Pancreas (tissue), 10 donors: ENCODE measurements at regions not wholly inside any gene's neighbourhood (a gene's known extent, or its start where the extent isn't known, plus 50 kb on each side); places are given as distances from the start of the nearest gene placed in this dataset.

ENCODE experiments used
- ATAC-seq, 4 donors: fragments of 200-7000 bp; cut with Tn5 transposase; one replicate each; pipeline versions ENCODE4 v1.8.0 to v1.9.1; 2020; ENCODE audit warnings: mild to moderate bottlenecking in 4 of 4, moderate library complexity in 4 of 4
- DNase-seq, 6 donors: peaks; one replicate each; pipeline ENCODE4 v3.0.0-alpha.2; 2020
- FAIRE-seq: peaks from 2 replicates; lab custom pipeline; 2012; peaks lifted over from hg19 to GRCh38; lab: Jason Lieb, UNC
- H3K27ac ChIP-seq, 4 donors: fragments of 200-600 bp; sonication (generic); 1 replicate in 3 of 4; 2 replicates in 1 of 4; pipeline versions ENCODE4 v1.5.0 to v1.8.0; 2020
- H3K27me3 ChIP-seq, 4 donors: fragments of 200-600 bp; one replicate each; pipeline ENCODE4 v1.8.0; 2021
- H3K36me3 ChIP-seq, 3 donors: fragments of 200-600 bp; sonication (generic) in 1 of 3; one replicate each; pipeline versions ENCODE4 v1.5.0 to v1.8.0; 2020 to 2021
- H3K4me1 ChIP-seq, 3 donors: fragments of 200-600 bp; one replicate each; pipeline ENCODE4 v1.8.0; 2021
- H3K4me3 ChIP-seq, 4 donors: fragments of 200-600 bp; sonication (generic) in 2 of 4; one replicate each; pipeline versions ENCODE4 v1.5.0 to v1.8.0; 2020 to 2021
- H3K9me3 ChIP-seq, 4 donors: fragments of 200-600 bp; one replicate each; pipeline ENCODE4 v1.8.0; 2021
- CTCF ChIP-seq, 4 donors: fragments of 200-600 bp; sonication (generic) in 3 of 4; IDR thresholded peaks; one replicate each; pipeline versions ENCODE4 v1.5.0 to v1.8.0; 2021; ENCODE audit warnings: antibody characterized with exemption in 4 of 4
- WGBS, 2 donors: extraction: QIAGEN DNeasy Blood & Tissue Kit; methylation state at CpG; one replicate each; pipeline ENCODE4 v1.1.7; 2013; 5-methylcytosine and 5-hydroxymethylcytosine counted together
- intact Hi-C, 3 donors: fragments of 100-400 bp; cut with DNase I; formaldehyde crosslinking; loops; one replicate each; pipeline versions ENCODE4 v1.11.1 to v1.14.2; 2022
- donor health status: healthy with polysubstance abuse.
- donor health status: DM: no; HTN: no; CAD: no; lungs with moderate emphysema.
- donor health status: DM: no; HTN: no; CAD: no.
- donor health status: control.
- donor health status: control.
- donor health status: Bipolar disorder and iron deficiency.
- donor health status: DM: yes; HTN: yes; CAD: no.
- donor health status: DM: no; HTN: no; CAD: no.
- donor health status: DM: no; HTN: no; CAD: no.
- donor health status: DM: yes; HTN: yes; CAD: no.

DNA sequence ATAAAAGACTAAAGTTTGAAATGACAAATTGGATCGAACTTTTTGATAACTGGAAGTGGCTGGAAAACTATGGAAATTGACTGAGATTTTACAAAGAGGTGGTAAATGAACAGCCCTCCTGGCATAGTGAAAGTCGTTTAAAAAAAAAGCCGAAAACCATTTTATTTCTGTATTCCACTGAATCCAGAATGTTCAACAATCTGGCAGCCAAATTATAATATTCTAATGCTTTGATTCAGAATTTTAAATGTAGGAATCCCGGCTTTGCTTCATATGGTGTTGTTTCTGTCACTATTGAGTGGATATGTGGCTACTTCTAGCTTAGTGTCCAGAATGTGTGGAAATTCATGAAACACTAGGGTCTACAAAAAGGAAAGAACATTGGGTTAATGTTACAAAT is 208.9 kb upstream of the DCBLD2 start:
- Histone ChIP-seq H3K27ac (no peak overlapping the region), H3K27me3 (no peaks in the 10 kb centered on the region), H3K4me3 (no peak overlapping the region), H3K4me1 (no peaks in the 10 kb centered on the region), H3K9me3 (no peaks in the 10 kb centered on the region), H3K36me3 (no peaks in the 10 kb centered on the region)
- intact Hi-C loops = no loop called here
- 50 to 65% methylated on average over 4 of the region's 4 CpGs for WGBS, 2 donors
- no peak for FAIRE-seq
- TF ChIP-seq CTCF (IDR thresholded peaks at IDR 0.05) = no peak
- no peak for DNase-seq
- ATAC-seq = no peak

GRCh38 chr3:99108508-99108907 is 207.0 kb upstream of the DCBLD2 start:
- Histone ChIP-seq H3K36me3 (no peaks in the 10 kb centered on the region), H3K9me3 (no peaks in the 10 kb centered on the region), H3K27ac (no peak overlapping the region), H3K4me3 (no peak overlapping the region), H3K27me3 (no peaks in the 10 kb centered on the region), H3K4me1 (no peaks in the 10 kb centered on the region)
- no peak for TF ChIP-seq CTCF (IDR thresholded peaks at IDR 0.05)
- intact Hi-C loops = no loop called here
- DNase-seq (no peak), ATAC-seq (peak in 2 of 4 donors; percentile 24 to 46), FAIRE-seq (no peak)
- 14 to 19% methylated on average over 2 of the region's 2 CpGs for WGBS, 2 donors

DNA sequence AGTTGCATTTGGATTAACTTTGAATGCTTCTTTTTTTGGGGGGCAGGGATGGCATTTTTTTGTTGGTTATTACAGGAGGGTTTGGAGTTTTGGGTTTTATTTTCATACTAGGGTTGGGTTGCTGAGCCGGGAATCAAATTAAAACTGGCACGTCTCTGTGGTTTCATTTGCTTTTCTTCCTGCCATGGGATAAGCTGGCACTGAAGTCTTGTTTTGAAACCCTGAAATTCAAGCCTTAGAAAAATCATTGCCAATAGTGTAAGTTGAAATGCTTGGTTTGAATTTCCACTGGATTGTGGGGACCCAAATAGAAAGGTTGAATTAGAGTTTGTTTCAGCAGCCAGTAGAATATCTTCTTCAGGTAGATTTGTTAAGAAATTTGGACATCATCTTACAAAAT is 193.1 kb upstream of the DCBLD2 start:
- FAIRE-seq (no peak), ATAC-seq (no peak), DNase-seq (no peak)
- intact Hi-C loops = no loop called here
- Histone ChIP-seq H3K4me3 (no peak overlapping the region), H3K9me3 (no peaks in the 10 kb centered on the region), H3K36me3 (no peaks in the 10 kb centered on the region), H3K27ac (no peak overlapping the region), H3K4me1 (no peaks in the 10 kb centered on the region), H3K27me3 (no peaks in the 10 kb centered on the region)
- TF ChIP-seq CTCF (IDR thresholded peaks at IDR 0.05) = no peak
- 58 to 73% methylated on average over 2 of the region's 2 CpGs for WGBS, 2 donors

- DNase-seq (no peak), ATAC-seq (no peak), FAIRE-seq (no peak)
- WGBS, 2 donors = 82 to 85% methylated on average over 2 of the region's 2 CpGs
- TF ChIP-seq CTCF (IDR thresholded peaks at IDR 0.05) = no peak
- intact Hi-C loops = no loop called here
- no peaks in the 10 kb centered on the region for H3K27me3 ChIP-seq
- no peak overlapping the region for H3K27ac ChIP-seq
- H3K9me3 ChIP-seq = no peaks in the 10 kb centered on the region
- no peaks in the 10 kb centered on the region for H3K4me1 ChIP-seq
- H3K36me3 ChIP-seq = no peaks in the 10 kb centered on the region
- H3K4me3 ChIP-seq = no peak overlapping the region
These were observed 185.8 kb upstream of the DCBLD2 start for GRCh38 chr3:99087277-99087676.

- DNase-seq (no peak), FAIRE-seq (no peak), ATAC-seq (no peak)
- H3K27ac ChIP-seq = no peak overlapping the region
- WGBS, 2 donors = 63 to 81% methylated on average over 4 of the region's 4 CpGs
- no peaks in the 10 kb centered on the region for H3K36me3 ChIP-seq
- H3K4me3 ChIP-seq = no peak overlapping the region
- no peaks in the 10 kb centered on the region for H3K4me1 ChIP-seq
- H3K9me3 ChIP-seq = no peaks in the 10 kb centered on the region
- H3K27me3 ChIP-seq = no peaks in the 10 kb centered on the region
- intact Hi-C loops = no loop called here
- TF ChIP-seq CTCF (IDR thresholded peaks at IDR 0.05) = no peak
These were observed 183.3 kb upstream of the DCBLD2 start for GRCh38 chr3:99084826-99085225.
